ENCODE measurements at regions not wholly inside any gene's neighbourhood (a gene's known extent, or its start where the extent isn't known, plus 50 kb on each side); places are given as distances from the start of the nearest gene placed in this dataset.

DNA sequence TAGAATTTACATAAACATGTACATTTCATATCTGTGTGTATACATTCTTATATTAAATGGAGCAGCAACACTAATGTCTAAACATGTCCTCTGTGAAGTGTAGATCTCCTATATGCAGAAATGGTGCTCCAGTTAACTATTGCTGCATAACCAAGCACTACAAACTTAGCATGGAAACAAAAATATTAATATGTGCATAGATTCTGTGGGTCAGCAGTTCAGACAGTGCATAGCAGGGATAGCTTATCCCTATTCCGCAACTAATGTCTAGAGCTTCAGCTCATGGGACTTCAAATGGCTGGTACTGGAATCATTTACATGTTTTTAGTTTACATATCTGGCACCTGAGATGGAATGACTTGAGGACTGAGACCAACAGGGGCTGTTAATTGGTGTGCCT, 652.1 kb downstream of the TLE4 start:
- no peaks in the 10 kb centered on the region for H3K36me3 ChIP-seq
- no peak for DNase-seq (ENCODE audit: extremely low spot score in 2 of 2)
- no peaks in the 10 kb centered on the region for H3K9me3 ChIP-seq
- intact Hi-C loops (cut with DNase I), result no loop called here
- no peaks in the 10 kb centered on the region for H3K27me3 ChIP-seq
- no peak overlapping the region for H3K27ac ChIP-seq
- H3K4me1 ChIP-seq, result no peaks in the 10 kb centered on the region
- H3K4me3 ChIP-seq, result no peak overlapping the region
- TF ChIP-seq POLR2AphosphoS5 (IDR thresholded peaks at IDR 0.05; ENCODE audit: insufficient read depth in 1 of 2, low read depth in 1 of 2) (no peak), POLR2A (IDR thresholded peaks at IDR 0.05) (no peak)
- TF ChIP-seq, protein P1, sequence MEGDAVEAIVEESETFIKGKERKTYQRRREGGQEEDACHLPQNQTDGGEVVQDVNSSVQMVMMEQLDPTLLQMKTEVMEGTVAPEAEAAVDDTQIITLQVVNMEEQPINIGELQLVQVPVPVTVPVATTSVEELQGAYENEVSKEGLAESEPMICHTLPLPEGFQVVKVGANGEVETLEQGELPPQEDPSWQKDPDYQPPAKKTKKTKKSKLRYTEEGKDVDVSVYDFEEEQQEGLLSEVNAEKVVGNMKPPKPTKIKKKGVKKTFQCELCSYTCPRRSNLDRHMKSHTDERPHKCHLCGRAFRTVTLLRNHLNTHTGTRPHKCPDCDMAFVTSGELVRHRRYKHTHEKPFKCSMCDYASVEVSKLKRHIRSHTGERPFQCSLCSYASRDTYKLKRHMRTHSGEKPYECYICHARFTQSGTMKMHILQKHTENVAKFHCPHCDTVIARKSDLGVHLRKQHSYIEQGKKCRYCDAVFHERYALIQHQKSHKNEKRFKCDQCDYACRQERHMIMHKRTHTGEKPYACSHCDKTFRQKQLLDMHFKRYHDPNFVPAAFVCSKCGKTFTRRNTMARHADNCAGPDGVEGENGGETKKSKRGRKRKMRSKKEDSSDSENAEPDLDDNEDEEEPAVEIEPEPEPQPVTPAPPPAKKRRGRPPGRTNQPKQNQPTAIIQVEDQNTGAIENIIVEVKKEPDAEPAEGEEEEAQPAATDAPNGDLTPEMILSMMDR (IDR thresholded peaks at IDR 0.05), result no peak

DNA sequence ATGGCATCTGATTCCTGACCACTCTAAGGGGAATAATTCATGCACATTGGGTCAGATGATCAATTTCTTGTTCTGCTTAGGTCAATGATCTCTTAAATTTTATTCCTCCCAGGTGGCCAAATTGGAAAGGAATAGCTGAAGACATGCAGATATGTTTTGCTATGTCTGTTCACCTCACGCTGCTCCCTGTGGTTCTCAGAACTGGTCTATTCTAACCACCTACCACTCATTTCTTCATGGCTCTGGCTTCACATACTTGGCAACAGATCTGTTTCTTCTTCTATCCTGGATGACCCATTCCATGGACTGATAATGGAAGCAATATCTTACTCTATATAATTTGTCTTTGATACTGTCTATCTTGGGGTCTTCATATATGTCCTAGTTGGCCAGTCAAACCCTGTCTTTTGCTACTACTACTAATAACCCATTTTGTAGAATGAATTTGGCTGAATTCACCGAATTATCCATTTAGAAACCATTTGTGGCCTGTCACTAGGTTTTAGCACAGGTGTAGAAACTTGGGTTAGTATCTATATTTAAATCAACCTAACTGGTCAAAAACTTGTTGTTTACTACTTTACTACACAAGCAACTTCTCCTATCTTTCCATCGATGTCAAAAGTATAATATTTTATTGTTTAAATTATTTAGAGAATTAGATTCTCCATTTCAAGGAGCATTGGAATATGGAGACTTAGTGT, 650.9 kb downstream of the TLE4 start:
- Histone ChIP-seq H3K27me3 (no peaks in the 10 kb centered on the region), H3K4me3 (no peak overlapping the region), H3K36me3 (no peaks in the 10 kb centered on the region), H3K9me3 (no peaks in the 10 kb centered on the region), H3K27ac (no peak overlapping the region), H3K4me1 (no peaks in the 10 kb centered on the region)
- DNase-seq (ENCODE audit: extremely low spot score in 2 of 2), result no peak
- TF ChIP-seq POLR2AphosphoS5 (IDR thresholded peaks at IDR 0.05; ENCODE audit: insufficient read depth in 1 of 2, low read depth in 1 of 2) (no peak), POLR2A (IDR thresholded peaks at IDR 0.05) (no peak)
- TF ChIP-seq, protein P1 (IDR thresholded peaks at IDR 0.05), result no peak
- intact Hi-C loops (cut with DNase I), result no loop called here

DNA sequence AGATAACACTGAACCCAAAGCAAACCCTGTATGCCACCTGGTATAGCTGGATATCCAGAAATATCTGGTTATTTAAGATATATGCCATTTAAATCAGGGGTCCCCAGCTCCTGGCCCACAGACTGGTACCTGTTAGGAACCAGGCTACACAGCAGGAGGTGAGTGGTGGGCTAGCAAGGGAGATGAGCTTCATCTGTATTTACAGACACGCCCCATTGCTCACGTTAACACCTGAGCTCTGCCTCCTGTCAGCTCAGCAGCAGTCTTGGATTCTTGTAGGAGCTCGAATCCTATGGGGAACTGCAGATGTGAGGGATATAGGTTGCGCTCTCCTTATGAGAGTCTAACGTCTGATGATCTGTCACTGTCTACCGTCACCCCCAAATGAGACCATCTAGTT, 646.6 kb downstream of the TLE4 start:
- no peaks in the 10 kb centered on the region for H3K9me3 ChIP-seq
- H3K4me1 ChIP-seq, result no peaks in the 10 kb centered on the region
- no peak for DNase-seq (ENCODE audit: extremely low spot score in 2 of 2)
- TF ChIP-seq POLR2AphosphoS5 (IDR thresholded peaks at IDR 0.05; ENCODE audit: insufficient read depth in 1 of 2, low read depth in 1 of 2) (no peak), POLR2A (IDR thresholded peaks at IDR 0.05) (no peak)
- TF ChIP-seq, protein P1 (IDR thresholded peaks at IDR 0.05), result no peak
- H3K27me3 ChIP-seq, result no peaks in the 10 kb centered on the region
- no peak overlapping the region for H3K4me3 ChIP-seq
- intact Hi-C loops (cut with DNase I), result no loop called here
- no peaks in the 10 kb centered on the region for H3K36me3 ChIP-seq
- H3K27ac ChIP-seq, result no peak overlapping the region

DNA sequence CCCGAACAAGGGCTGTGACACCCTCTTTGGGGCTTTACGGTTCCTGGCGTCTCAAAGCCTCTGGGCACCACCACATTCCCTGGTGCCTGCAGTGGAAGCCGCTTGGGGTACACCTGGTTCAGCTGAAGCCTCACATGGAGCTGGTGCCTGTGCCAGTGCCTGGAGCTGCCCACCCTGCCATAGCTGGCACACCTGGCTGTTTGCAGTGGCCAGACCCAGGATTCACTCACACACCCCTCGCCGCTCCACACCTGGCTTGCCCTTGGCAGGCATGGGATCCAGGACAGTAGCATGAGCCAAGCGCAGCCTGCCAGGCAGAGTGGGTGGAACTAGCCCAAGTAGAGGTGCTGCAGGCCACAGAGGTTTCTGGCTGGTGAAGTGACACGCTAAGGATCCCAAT, 641.8 kb downstream of the TLE4 start:
- H3K9me3 ChIP-seq, result no peaks in the 10 kb centered on the region
- intact Hi-C loops (cut with DNase I), result no loop called here
- no peak for DNase-seq (ENCODE audit: extremely low spot score in 2 of 2)
- H3K4me1 ChIP-seq, result no peaks in the 10 kb centered on the region
- no peaks in the 10 kb centered on the region for H3K36me3 ChIP-seq
- no peak overlapping the region for H3K4me3 ChIP-seq
- TF ChIP-seq, protein P1 (IDR thresholded peaks at IDR 0.05), result no peak
- TF ChIP-seq POLR2A (IDR thresholded peaks at IDR 0.05) (no peak), POLR2AphosphoS5 (IDR thresholded peaks at IDR 0.05; ENCODE audit: insufficient read depth in 1 of 2, low read depth in 1 of 2) (no peak)
- H3K27me3 ChIP-seq, result no peaks in the 10 kb centered on the region
- no peak overlapping the region for H3K27ac ChIP-seq

DNA sequence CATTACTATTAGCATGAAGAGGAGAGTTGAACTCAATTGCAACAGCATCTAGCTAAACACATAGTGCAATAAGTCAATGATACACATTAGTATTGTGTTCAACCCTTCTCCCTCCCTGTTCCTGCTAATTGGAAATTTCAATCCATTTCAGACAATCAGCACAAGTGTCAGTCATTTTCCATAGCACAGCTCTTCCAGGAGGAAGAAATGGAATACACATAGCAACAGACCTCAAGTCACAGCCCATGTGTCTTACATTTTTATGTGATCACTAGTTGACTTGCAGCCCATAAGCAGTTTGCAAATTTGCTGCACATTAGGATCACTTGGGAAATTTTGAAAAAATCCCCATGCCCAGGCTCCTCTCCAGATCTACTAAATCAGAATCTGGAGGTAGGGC, 636.9 kb downstream of the TLE4 start:
- no peaks in the 10 kb centered on the region for H3K4me1 ChIP-seq
- intact Hi-C loops (cut with DNase I), result no loop called here

More for the DNA sequence above, 636.9 kb downstream of the TLE4 start:
- no peak for DNase-seq (ENCODE audit: extremely low spot score in 2 of 2)
- Histone ChIP-seq H3K27ac (no peak overlapping the region), H3K27me3 (no peaks in the 10 kb centered on the region), H3K4me3 (no peak overlapping the region), H3K9me3 (no peaks in the 10 kb centered on the region), H3K36me3 (no peaks in the 10 kb centered on the region)
- TF ChIP-seq POLR2A (IDR thresholded peaks at IDR 0.05), result no peak
- TF ChIP-seq, protein P1 (IDR thresholded peaks at IDR 0.05), result no peak

All from vagina (tissue), 2 donors.